ENCODE measurements at regions not wholly inside any gene's neighbourhood (a gene's known extent, or its start where the extent isn't known, plus 50 kb on each side); places are given as distances from the start of the nearest gene placed in this dataset.
"Not testable (repeated sequence)": the region's sequence is repeated elsewhere in the genome, so short reads cannot be mapped to it uniquely, and the experiment has no call there.

DNA sequence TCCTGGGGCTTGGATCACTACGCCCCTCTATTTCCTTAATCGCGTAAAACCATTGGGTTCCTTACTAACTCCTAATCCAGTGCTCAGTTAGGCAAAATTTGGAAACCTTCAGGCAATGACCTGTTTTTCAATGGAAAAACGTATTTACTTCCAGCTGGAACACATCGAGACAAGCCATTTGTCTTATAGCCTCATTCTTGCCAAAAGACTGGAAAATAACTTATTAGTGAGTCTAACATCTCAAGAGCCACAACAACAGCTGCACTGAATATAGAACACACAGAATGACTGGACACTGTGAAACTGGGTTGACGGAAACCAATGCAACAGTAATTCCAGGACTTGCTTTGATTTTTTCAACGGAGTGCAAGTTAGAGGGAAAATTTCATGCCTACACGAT lies 125.2 kb upstream of the MAP3K7 start:
- DNase-seq = no peak

DNA sequence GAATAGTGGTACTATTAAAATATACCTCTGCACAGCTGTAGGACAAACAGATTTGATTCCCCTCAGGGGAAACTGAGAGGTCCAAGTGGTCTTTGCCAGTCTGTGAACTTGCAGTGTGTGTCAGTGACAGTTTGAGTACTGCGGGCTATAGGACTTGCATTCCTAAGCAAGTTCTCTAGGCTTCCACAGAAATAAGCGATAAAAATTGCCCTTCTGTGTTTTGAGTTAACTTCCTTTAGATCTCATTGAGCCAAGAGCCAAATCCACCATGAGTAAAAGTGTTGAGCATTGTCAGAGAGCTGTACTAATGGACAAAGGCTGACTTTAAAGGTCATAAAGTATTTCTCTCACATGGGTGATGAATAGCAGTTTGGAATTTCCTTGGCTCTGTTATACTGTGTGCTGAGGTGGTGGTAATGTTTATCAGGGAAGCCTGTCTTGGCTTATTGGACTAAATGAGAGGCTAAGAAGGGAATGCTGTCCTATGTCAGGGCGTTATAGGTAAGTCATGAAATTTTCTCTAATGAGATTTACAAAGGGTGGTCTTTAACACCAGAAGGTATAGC lies 122.6 kb upstream of the MAP3K7 start:
- no peak for DNase-seq

DNA sequence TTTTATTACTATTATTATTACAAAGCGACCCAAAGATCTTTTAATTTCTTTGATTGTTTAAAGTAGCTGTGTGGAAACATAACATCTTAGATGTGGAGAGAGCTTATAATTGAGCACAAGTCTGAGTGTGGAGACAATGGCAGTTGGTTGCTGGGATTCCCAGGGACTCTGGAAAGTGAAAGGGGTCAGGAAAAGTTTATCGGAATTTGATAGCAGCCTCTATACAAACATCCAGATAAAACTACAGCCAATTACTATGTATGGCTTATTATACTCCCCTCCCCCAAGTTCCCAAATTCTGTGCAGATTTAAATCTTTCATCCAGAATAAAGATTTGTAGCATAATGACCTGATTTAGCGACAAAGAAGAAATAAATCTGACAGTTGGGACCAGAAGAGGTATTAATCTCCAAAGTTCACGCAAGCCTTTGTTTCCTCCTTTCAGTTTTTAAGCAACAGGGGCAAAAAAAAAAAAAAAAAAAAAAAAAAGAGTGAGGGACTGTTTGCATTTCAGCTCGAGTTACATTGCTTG lies 121.4 kb upstream of the MAP3K7 start:
- no peak for DNase-seq

DNA sequence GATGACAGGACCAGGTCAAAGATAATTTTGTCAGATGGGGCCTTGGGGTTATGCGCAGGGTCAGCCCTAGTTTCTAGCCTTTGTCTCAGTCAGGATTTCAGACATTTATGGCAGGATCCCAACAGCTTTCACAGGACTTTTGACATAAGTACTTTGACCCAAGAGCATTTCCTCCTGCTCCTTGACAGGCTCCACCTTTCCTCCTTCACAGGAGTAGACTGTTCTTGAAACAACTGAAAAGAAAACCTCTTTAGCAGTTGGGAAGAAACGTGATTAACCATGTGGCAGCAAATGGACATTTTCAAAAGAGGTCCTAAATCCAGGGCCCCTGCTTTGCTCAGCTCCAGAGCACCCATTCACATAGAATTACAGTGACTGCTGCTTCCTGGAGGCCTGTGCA lies 120.4 kb upstream of the MAP3K7 start:
- DNase-seq = no peak

DNA sequence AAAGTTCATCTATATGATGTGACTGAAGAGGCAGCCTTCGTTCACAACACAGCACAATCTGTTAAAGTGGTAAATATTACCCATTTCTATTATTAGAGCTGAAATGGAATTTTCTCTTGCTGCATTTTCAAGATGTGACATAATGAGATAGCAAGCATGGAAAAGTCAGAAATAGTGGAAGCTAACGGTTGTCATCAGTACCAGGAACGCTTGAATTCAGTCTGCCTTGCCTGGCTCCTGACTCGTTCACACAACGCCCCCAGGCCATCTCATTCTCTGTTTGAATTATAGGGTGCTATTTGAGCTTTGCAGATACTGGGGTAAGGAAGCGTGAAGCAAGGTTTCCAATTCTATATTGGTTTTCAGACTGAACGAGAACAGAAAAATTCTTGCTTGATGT lies 116.5 kb upstream of the MAP3K7 start:
- DNase-seq = peak in 13 of 58 donors; percentile 1 to 25 (median 6)

DNA sequence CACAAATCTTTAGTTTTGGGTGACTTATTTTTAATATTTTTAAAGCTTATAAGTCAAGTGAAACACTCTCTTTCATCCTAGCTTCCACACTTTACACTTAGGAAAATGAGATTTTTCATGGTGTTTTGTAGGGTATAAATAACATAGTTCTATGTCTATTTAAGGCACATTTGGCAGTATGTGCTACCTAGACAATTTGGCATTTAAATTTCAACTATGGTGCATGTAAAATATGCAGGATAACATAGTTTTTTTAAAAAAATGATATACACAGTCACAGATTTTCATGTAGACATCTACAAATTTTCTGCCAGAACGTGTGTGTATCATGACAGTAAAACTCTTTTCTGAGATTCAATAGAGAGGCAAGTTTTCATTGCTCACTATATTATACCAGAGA lies 115.1 kb upstream of the MAP3K7 start:
- no peak for DNase-seq

DNA sequence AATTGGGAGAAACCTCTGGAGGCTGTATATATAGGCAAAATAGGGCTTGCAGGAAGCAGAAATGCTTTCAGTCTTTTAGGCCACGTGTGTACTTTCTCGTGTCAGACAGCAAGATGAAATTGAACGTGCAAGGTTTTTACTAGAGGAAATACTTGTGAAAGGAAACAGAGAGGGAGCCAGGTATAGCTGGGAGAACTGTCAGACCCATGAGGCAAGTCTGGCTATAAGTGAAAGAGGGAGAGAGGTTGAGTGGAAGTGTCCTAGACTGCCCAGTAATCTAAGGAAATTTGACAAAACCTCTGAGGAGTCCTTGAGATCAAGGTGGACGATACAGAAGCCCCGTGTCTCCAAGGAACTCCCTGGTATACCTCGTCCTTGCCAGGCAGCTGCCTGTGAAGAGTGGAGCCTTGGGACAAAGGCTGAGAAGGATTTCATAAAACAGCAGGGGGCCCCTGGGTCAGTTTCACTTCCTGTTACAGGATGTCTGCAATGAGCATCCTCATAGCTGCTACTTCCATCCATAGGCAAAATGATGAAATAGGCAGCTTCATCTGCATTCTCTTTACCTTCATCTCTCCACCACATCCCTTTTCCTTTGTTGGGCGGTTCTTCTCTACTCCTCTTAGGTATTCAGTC lies 114.4 kb upstream of the MAP3K7 start:
- DNase-seq = no peak

DNA sequence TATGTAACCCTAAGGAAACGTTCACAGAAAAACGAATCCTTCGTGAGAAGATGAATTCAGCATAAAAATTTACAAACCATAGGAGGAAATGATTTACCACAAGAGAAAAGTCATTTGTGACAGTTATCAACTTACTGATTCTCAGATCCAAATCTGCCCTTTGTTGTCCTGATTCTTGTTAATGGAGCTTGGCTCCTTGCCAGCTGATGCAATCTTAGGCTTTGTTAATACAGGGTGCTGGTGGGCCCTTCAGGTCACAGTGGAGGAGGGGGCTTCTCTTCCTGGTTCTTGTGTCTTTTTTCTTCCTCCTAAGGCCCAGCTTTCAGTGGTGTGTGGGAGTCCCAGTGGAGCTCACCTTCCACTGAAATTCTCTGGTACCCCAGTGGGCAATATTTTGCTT lies 108.4 kb upstream of the MAP3K7 start:
- DNase-seq = no peak

DNA sequence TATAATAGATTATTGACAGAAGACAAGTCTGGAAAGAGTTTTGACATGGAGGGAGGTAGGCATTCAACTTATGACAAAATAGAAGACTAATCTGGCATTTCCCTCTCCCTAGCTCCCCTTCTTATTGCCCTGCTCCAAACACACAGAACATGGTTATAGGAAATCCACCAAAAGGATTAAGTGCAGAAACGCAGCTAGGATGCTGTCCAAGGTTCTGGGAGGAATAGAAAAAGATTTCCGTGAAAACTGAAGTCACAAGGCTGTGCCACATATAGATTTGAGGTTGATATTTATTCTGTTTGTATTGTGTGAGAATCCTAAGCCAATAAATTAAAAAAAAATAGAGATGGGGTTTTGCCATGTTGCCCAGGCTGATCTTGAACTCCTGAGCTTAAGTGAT lies 107.9 kb upstream of the MAP3K7 start:
- no peak for DNase-seq

DNA sequence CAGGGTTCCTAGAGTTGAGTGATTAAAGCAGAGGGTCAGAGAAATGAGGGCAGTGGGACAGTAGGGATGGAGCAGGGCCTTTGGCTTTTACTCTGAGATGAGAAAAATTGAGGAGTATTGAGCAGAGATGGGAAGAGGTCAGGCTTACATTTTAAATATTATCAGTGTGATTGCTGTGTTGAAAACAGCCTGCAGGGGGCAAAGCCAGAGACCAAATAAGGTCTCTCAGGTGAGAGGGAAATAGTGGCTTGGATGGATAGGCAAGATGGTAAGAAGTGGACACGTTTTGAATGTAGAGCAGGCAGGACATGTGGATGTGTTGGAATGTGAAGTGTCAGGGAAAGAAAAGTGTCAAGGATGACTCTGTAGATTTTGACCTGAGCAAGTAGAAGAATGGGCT lies 105.0 kb upstream of the MAP3K7 start:
- no peak for DNase-seq

DNA sequence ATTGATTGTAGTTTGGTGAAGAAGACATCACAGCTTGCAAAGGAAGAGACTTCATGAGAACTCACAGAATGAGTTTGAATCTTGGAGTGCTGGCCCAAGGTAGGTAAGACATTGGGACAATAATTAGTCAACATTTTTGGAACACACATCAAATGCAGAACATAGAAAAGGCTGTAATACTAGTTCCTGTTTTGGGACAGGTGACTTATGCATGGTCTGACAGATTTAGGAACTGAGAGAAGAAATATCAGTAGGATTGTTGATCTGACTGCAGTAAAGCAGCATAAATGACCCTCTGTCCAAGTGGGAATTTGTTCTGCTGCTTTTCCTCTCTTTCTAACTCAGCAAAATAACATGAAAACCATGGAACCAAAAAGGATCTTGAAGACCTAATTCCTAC lies 102.3 kb upstream of the MAP3K7 start:
- DNase-seq = no peak

DNA sequence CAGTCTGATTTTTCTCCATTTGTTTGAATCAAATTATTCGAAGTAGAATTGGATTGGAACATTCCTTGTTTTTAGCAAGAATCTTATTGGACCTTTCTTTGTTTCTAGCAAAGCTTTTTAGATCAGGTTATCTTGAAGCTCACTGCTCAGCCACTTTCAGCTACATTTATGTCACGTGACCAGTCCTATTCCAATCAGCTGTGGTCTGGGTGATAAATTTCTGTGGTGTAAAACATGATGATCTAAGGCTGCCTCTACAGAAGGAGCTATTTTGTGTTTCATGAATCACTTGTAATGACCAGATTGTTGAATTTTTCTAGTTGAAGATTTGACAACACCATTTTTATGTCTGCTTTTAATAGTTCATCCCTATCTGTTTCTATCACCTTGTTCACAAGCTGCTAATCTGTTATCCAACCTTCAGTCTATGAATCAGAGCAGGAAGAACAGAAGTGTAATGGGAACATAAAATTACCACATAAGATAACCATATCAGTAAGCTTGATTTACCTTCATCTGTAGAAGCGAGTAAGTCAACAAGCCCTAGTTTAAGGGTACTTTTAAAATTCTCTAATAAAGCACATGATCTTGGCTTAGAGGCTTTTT lies 101.0 kb upstream of the MAP3K7 start:
- DNase-seq = no peak

DNA sequence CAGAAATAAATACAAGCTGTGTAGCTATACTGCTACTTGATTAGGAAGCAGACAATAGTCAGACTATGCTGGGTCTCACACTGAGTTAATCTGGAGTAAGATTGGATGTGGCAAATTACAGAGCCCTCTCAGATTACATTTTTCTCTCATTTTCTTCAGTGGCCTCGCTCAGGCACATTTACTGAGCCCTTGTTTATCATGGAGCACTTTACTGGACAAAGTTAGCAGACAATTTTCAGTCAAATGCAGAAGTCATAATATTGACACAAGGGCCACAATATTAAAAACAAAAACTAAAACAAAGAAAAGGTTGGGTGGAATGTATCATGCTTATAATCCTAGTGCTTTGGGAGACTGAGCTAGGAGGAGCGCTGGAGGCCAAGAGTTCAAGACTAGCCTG lies 95.0 kb upstream of the MAP3K7 start:
- no peak for DNase-seq

DNA sequence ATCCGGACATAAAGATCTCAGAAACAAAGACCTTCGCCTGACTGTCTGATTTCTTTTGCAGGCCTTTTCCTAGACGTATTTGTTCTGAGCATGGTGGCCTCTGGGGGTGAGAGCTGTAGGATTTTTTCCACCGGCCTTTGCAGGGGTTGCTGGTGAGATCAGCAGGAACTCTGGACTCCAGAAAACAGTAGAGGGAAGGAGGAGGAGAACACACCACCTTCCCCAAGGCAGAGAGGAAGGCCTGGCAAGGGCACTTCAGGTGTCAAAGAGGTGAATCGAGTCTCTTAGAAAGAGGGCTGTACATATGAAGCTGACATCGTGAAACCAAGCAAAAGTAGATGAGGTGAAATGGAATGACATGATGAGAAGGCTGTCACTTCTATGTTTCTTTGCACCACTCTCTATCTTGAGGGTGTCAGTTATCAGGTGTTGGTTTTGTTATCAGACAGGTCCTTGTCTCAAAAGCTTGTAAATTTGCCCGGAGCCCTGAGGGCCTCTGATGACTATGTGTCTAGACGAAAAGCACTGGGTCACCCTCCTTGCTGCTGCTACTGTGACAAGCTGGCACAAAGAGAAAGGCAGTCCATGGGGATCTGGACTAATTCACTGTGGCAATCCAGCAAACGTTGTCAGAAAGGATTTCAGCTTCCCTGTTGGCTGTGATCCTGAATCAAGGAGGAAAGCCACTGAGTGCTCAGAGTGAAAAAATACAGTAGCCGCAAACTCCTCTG lies 91.3 kb upstream of the MAP3K7 start:
- no peak for DNase-seq

DNA sequence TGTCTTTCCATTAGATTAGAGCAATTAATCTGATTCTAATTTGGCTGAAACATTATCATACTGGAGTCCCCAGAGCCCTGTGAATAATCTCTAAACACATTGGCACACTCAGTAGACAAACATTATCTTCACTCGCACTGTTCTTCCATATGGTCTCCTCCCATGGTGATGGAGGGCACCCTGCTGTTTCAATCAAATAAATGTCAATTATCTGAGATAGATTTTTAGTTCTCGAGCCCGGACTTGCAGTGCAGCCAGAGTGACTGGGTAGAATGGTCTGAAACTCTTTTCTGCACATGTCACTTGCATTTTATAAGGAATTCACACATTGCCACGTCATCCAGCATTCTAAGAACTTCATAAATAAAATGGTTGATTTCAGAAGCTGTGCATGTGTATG lies 90.6 kb upstream of the MAP3K7 start:
- no peak for DNase-seq

DNA sequence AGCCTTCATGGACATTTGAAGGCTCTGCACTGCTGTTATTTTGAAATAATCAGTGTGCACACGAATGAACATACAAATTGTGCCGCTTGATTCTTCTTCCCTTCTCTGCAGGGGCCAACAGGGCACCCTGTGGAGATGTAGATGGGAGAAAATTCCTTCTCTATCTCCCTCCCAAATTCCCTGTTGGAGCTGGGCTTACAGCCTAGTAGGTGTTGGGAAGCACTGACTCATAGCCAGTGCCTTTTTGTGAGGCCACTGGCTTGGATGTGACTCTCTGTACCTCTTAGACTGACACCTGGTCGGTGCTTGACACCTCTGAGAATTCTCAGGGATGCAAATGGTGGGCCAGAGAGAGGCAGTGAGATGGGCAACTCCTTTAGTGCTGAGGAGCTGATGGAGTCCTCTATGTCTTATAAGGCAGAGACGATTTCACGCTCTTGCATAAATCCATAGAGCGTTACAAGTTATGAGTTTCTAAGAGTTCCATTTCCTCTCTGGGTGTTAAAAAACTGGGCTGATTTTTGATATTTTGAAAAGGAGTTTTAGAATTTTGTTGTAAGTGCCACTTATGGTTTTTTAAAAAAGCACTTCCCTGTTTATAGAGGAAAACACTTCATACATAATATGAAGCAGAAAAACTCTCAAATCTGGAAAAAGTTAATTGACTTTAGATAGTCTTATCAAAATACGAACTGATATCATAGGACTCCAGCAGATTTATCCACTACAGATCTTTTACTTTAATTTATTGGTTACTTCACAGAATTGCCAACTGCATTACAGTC lies 89.8 kb upstream of the MAP3K7 start:
- DNase-seq = no peak

DNA sequence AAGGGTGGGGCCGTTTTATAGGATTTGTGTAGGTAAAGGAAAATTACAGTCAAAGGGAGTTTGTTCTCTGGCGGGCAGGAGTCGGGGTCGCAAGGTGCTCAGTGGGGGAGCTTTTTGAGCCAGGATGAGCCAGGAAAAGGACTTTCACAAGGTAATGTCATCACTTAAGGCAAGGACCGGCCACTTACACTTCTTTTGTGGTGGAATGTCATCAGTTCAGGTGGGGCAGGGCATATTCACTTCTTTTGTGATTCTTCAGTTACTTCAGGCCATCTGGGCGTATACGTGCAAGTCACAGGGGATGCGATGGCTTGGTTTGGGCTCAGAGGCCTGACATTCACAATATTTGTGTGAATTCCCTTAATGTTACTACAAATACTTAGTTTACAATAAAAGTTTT lies 88.2 kb upstream of the MAP3K7 start:
- DNase-seq = not testable (repeated sequence)

DNA sequence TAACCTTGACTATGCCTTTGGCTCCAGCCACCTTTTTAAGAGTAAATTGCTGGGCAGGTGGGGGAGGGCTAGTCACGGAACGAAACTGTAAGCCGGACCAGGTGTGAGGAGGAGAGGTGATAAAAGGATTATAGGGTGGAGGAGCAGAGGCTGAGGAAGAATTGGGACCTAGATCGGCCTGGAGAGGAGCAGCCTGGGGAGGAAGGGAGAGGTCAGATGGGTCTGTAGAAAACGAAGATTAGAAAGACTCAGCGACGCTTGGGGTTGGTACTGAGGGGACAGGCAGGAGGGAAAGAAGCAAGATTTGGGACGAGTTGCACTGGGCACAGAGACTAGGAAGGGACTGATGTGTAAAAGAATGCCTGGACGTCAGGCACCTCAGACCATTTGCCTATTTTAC lies 87.2 kb upstream of the MAP3K7 start:
- DNase-seq = not testable (repeated sequence)

DNA sequence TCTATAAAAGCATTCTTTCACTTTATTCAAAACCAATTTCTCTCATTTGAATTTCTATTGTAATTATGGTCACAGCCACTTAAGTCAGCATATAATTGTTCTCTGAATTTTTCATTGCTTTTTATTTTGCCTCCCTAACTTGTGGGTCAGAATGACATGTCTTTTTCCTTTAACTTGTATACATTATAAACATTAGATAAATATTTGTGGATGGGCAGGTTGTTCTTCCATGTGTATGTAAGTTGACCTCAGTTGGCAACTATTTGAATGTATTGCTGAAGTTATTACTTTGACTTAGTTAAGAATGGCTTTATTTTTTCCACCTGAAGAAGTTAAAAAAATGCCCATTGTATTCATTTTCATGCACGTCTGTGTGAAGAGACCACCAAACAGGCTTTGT lies 83.0 kb upstream of the MAP3K7 start:
- DNase-seq = no peak

DNA sequence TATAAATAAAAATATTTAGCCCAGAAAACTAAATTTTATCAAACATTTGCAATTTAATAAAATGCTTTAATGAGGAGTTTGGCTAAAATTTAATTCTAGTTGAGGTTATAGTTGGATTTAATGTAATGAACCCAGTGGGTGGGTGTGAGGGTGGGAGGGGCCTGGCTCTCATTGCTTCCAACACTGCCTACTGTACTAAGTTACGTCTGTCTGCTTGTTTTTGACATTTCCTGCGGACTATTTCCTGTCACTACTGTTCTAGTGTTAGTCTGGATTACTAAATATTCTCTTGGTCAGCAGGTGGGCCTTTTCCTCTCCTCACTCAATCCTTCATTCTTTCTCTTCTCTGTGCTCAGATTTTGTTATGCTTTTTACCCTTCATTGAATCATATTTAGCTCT lies 82.5 kb upstream of the MAP3K7 start:
- no peak for DNase-seq

DNA sequence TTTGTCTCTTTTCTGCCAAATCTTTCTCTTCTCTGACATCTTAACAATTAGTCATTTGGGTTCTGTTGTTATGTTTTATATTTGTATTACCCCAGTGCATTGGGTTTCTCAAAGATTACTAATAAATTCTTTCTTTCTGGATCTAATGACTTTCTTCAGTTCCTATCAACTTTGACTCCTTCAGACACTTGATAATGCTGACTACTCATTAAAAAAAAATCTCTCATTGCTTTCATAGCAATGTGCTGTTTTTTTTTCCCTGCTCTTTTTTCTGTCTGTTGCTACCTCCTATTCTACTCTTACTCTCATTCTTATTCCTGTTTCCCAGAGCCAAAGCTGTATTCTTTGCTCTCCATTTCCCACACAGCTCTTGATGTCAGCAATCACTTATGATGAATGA lies 81.3 kb upstream of the MAP3K7 start:
- no peak for DNase-seq

DNA sequence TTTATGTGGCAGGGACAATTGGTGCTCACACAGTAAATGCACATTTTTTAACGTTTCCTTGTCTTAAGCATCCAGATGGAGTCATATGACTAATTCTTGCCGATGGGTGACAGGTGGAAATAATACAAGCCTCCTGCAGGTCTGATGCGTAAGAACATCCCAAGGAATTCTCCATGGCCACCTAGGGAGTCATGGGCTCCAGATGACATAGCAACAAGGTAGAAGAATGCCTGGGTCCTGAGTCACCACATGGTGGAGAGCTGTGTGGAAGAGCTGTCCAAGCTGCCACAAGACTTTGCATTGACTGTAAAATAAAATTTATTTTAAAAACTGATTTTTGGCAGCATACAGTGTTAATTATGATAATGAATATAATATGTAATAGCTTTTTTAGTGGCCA lies 77.0 kb upstream of the MAP3K7 start:
- DNase-seq = no peak

Data from anterior cingulate cortex (tissue), 58 donors.